A673 (cell line): ENCODE measurements at regions not wholly inside any gene's neighbourhood (a gene's known extent, or its start where the extent isn't known, plus 50 kb on each side); places are given as distances from the start of the nearest gene placed in this dataset.

ENCODE experiments used
- BruUV-seq: library from RNA; stranded (reverse); fragments of 400-500 nt; replicated peaks from 2 replicates; lab custom pipeline; 2021; lab: Mats Ljungman, UMichigan
- CTCF ChIA-PET: fragments of 300-600 bp; sonication (Branson Sonifier 250); formaldehyde crosslinking; loops from one replicate; lab custom pipeline; 2022; ENCODE audit warnings: antibody characterized with exemption; lab: Charles Lee
- POLR2A ChIA-PET: fragments of 300-600 bp; sonication (Branson Sonifier 250); formaldehyde crosslinking; loops from one replicate; lab custom pipeline; 2022; ENCODE audit warnings: antibody characterized with exemption; ENCODE audit not compliant: low non-redundant PET; lab: Charles Lee
- DNase-seq: peaks from one replicate; pipeline ENCODE4 v3.0.0-alpha.2; 2015; ENCODE audit warnings: low spot score
- H3K27ac ChIP-seq: fragments of 200-600 bp; sonication (generic); 2 replicates; pipeline ENCODE4 v1.5.1; 2016; ENCODE audit warnings: mixed run types, low read depth, mild to moderate bottlenecking, mixed read lengths, antibody characterized with exemption, low read length; ENCODE audit not compliant: poor library complexity, severe bottlenecking
- H3K27me3 ChIP-seq: fragments of 200-600 bp; sonication (generic); replicated peaks from 2 replicates; pipeline ENCODE4 v1.6.1; 2017; ENCODE audit warnings: mixed run types, low read depth, mild to moderate bottlenecking, mixed read lengths, antibody characterized with exemption, low read length; ENCODE audit not compliant: insufficient read depth, poor library complexity
- H3K36me3 ChIP-seq: fragments of 200-600 bp; sonication (generic); 2 replicates; pipeline ENCODE4 v1.6.1; 2016; ENCODE audit warnings: mixed run types, mild to moderate bottlenecking, mixed read lengths, antibody characterized with exemption, low read length; ENCODE audit not compliant: insufficient read depth, poor library complexity, severe bottlenecking
- H3K4me1 ChIP-seq: fragments of 200-600 bp; sonication (generic); 2 replicates; pipeline ENCODE4 v1.6.1; 2017; ENCODE audit warnings: mixed run types, mild to moderate bottlenecking, mixed read lengths, antibody characterized with exemption, low read length; ENCODE audit not compliant: insufficient read depth, poor library complexity, severe bottlenecking
- H3K4me3 ChIP-seq: fragments of 200-600 bp; sonication (generic); 2 replicates; pipeline ENCODE4 v1.5.1; 2016; ENCODE audit warnings: low read depth, mixed run types, mild to moderate bottlenecking, mixed read lengths, low read length; ENCODE audit not compliant: poor library complexity, severe bottlenecking
- H3K9me3 ChIP-seq: fragments of 200-600 bp; sonication (generic); 2 replicates; pipeline ENCODE4 v1.6.1; 2016; ENCODE audit warnings: mixed run types, low read depth, mild to moderate bottlenecking, mixed read lengths, antibody characterized with exemption, low read length; ENCODE audit not compliant: poor library complexity, severe bottlenecking
- CTCF ChIP-seq: fragments of 300-800, 200-600 bp; sonication (generic); conservative IDR thresholded peaks from 2 replicates; pipeline ENCODE4 v1.5.1; 2017; ENCODE audit warnings: low read depth, mild to moderate bottlenecking, antibody characterized with exemption, low read length, moderate library complexity, mixed read lengths
- EZH2 ChIP-seq: fragments of 200-600 bp; sonication (generic); IDR thresholded peaks from 2 replicates; pipeline ENCODE4 v1.6.1; 2017; ENCODE audit warnings: borderline replicate concordance, low read depth, mild to moderate bottlenecking, mixed read lengths, antibody characterized with exemption, low read length; ENCODE audit not compliant: poor library complexity, severe bottlenecking
- intact Hi-C: fragments of 100-400 bp; cut with micrococcal nuclease; formaldehyde crosslinking; loops from one replicate; pipeline ENCODE4 v1.10.0; 2022; ENCODE audit not compliant: unreplicated experiment

- intact Hi-C loops: no loop called here
- H3K9me3 ChIP-seq: no peaks in the 10 kb centered on the region
- no peaks in the 10 kb centered on the region for H3K36me3 ChIP-seq
- DNase-seq: no peak
- TF ChIP-seq CTCF (no peak), EZH2 (no peak)
- no peaks in the 10 kb centered on the region for H3K4me1 ChIP-seq
- CTCF ChIA-PET: no interaction called here
- POLR2A ChIA-PET: no interaction called here
- BruUV-seq: no TSS peak
- no peak overlapping the region for H3K4me3 ChIP-seq
- H3K27ac ChIP-seq: no peak overlapping the region
- no peaks in the 10 kb centered on the region for H3K27me3 ChIP-seq
These were observed 412.7 kb upstream of the ZNF717 start for GRCh38 chr3:76198086-76198485.

GRCh38 chr3:76199382-76199781 is 414.0 kb upstream of the ZNF717 start:
- Histone ChIP-seq H3K27me3 (no peaks in the 10 kb centered on the region), H3K4me3 (no peak overlapping the region), H3K4me1 (no peaks in the 10 kb centered on the region), H3K9me3 (no peaks in the 10 kb centered on the region), H3K36me3 (no peaks in the 10 kb centered on the region), H3K27ac (no peak overlapping the region)
- TF ChIP-seq CTCF (no peak), EZH2 (no peak)
- BruUV-seq: no TSS peak
- no peak for DNase-seq
- ChIA-PET CTCF (no interaction called here), POLR2A (no interaction called here)
- intact Hi-C loops: no loop called here

- no peak for DNase-seq
- ChIA-PET POLR2A (no interaction called here), CTCF (no interaction called here)
- no peaks in the 10 kb centered on the region for H3K4me1 ChIP-seq
- no peaks in the 10 kb centered on the region for H3K9me3 ChIP-seq
- no peak overlapping the region for H3K27ac ChIP-seq
- intact Hi-C loops: no loop called here
- no peak for TF ChIP-seq EZH2
- TF ChIP-seq CTCF: no peak
- H3K4me3 ChIP-seq: no peak overlapping the region
- H3K36me3 ChIP-seq: no peaks in the 10 kb centered on the region
- BruUV-seq: no TSS peak
- no peaks in the 10 kb centered on the region for H3K27me3 ChIP-seq
These were observed 418.2 kb upstream of the ZNF717 start for GRCh38 chr3:76203578-76203977.
